SK-N-MC (cell line): ENCODE measurements at regions not wholly inside any gene's neighbourhood (a gene's known extent, or its start where the extent isn't known, plus 50 kb on each side); places are given as distances from the start of the nearest gene placed in this dataset.

Source experiments
- EZH2 ChIP-seq: fragments of 200-600 bp; sonication (generic); IDR thresholded peaks from one replicate; pipeline ENCODE4 v1.6.1; 2017; ENCODE audit warnings: antibody characterized with exemption
- POLR2AphosphoS5 ChIP-seq: IDR thresholded peaks from 2 replicates; pipeline ENCODE4 v1.6.1; 2012; ENCODE audit warnings: mild to moderate bottlenecking, low read depth, low read length, borderline replicate concordance

DNA sequence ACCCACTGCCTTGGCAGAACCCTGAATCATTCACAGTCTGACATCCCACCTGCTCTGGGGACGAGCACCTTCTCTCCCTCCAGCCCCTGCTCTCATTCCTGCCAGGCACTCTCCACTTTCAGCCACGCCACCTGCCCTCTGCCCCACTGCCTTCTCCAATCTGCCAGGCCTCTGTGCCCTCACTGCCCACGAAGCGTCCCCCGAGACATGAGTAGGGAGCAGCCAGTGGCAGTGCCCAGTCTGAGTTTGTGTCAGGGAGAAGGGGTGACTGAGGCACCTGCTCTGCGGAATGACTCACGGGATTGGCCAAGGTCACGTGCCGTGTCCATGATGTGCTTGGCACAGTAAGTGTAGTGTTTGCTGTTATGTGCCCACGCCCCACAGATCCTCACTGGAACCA lies 215.2 kb upstream of the PPP2R2D start:
- TF ChIP-seq POLR2AphosphoS5: no peak
- TF ChIP-seq EZH2: no peak
